Right cardiac atrium (tissue), 5 donors: ENCODE measurements at regions not wholly inside any gene's neighbourhood (a gene's known extent, or its start where the extent isn't known, plus 50 kb on each side); places are given as distances from the start of the nearest gene placed in this dataset.

Experiments used
- ATAC-seq, 2 donors: fragments of 200-7000 bp; cut with Tn5 transposase; one replicate each; pipeline versions ENCODE4 v1.8.0 to v1.9.1; 2020; ENCODE audit warnings: moderate library complexity in 2 of 2, mild to moderate bottlenecking in 1 of 2
- DNase-seq, 3 donors: peaks; one replicate each; pipeline ENCODE4 v3.0.0-alpha.2; 2020
- H3K27ac ChIP-seq: one replicate; pipeline ENCODE4 v1.5.1; 2013; ENCODE audit warnings: mild to moderate bottlenecking, low read length, control low read depth, moderate library complexity
- H3K27me3 ChIP-seq: one replicate; pipeline ENCODE4 v1.6.1; 2013; ENCODE audit not compliant: control insufficient read depth, insufficient read depth
- H3K4me1 ChIP-seq: one replicate; pipeline ENCODE4 v1.6.1; 2013; ENCODE audit warnings: low read length; ENCODE audit not compliant: control insufficient read depth, insufficient read depth
- H3K4me3 ChIP-seq: one replicate; pipeline ENCODE4 v1.5.1; 2013; ENCODE audit warnings: low read length, control low read depth
- H3K9me3 ChIP-seq: one replicate; pipeline ENCODE4 v1.6.1; 2013; ENCODE audit warnings: low read length; ENCODE audit not compliant: control insufficient read depth
- WGBS: extraction: QIAGEN DNeasy Blood & Tissue Kit; methylation state at CpG from one replicate; pipeline ENCODE4 v1.1.7; 2013; 5-methylcytosine and 5-hydroxymethylcytosine counted together
- intact Hi-C, 4 donors: fragments of 100-400 bp; cut with DNase I; formaldehyde crosslinking; loops; one replicate each; pipeline versions ENCODE4 v1.11.0 to v1.14.0; 2022 to 2023
- donor health status: healthy with polysubstance abuse.
- donor health status: DM: no; HTN: yes; CAD: no.
- donor health status: DM: no; HTN: no; CAD: no.
- donor health status: DM: no; HTN: yes; CAD: no; lungs with severe emphysema.
- donor health status: DM: yes; HTN: yes; CAD: no.

DNA sequence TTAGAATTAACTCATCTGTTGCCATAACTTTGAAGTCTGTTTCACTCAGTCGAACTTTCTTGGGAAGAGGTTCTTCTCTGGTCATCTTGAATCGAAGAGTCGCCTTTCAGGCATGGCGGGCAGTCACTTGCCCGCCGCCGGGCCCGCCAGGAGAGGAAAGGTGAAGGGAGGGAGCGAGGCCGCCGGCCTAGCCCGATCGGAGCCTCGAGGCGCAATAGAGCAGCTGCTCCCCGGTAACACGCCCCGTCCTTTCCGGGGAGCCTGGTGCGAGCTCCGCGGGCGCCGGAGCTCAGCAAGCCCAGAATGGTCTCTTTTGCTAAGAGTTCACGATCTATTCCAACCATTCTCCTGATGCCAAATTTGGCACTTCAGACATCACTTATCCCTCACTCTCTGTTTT, 591.8 kb downstream of the TFAP2B start:
- H3K27me3 ChIP-seq = no peaks in the 10 kb centered on the region
- no peak for ATAC-seq
- H3K27ac ChIP-seq = no peak overlapping the region
- no peaks in the 10 kb centered on the region for H3K9me3 ChIP-seq
- no peak overlapping the region for H3K4me3 ChIP-seq
- peak in 1 of 3 donors; percentile 40 for DNase-seq
- no peaks in the 10 kb centered on the region for H3K4me1 ChIP-seq
- WGBS = 75% methylated on average over 25 of the region's 25 CpGs
- intact Hi-C loops = no loop called here

DNA sequence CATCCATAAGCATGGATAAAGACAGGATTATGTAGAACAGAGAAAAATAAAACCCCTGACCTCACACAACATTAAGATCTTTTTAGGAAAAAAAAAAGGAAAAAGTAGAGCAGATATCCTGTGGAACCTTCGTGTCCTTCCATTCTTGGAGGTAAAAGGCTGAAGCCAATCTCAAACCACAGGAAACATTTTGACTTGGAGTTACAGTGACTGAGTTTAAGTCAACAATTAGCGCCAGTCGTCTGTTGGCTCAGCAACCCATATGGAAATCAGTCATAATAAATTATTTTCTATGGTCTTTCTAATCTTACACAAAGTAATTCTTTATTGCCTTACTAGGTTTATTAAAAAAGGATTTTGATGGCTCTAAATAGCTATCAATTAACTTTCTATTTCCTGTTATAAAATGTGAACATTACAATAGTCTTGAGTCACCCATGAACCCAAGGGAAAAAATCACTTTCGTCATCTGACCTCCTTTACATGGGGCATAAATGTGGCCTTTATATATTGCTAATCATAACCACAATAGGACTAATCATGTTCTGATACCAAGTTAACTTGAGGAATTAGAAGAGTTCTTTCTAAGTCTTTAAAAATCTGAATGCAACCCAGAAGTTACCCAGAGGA, 592.9 kb downstream of the TFAP2B start:
- Histone ChIP-seq H3K27ac (no peak overlapping the region), H3K9me3 (no peaks in the 10 kb centered on the region), H3K27me3 (no peaks in the 10 kb centered on the region), H3K4me3 (no peak overlapping the region), H3K4me1 (no peaks in the 10 kb centered on the region)
- no peak for ATAC-seq
- intact Hi-C loops = no loop called here
- WGBS = 65% methylated on average over 4 of the region's 4 CpGs
- no peak for DNase-seq

DNA sequence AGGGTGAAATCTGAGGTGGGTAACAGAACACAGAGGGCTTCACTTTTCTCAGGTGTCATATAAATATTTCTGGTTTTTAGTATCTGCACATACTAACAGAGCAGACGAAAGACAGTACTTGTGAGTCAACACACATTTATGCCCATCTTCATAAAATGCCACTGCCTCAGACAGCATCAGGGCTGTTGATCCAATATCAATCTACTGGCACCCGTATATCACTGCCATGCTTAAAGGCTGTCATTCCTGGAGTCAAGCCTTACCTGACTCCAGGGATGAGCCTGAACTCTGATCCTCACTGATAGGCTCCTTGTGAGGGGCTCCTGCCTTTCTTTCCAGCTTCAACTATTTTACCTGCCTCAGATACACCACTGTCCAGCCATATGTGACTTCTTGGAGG, 595.7 kb downstream of the TFAP2B start:
- no peaks in the 10 kb centered on the region for H3K27me3 ChIP-seq
- H3K4me1 ChIP-seq = no peaks in the 10 kb centered on the region
- no peak overlapping the region for H3K27ac ChIP-seq
- DNase-seq = no peak
- intact Hi-C loops = no loop called here
- 75% methylated on average over 2 of the region's 2 CpGs for WGBS
- no peak for ATAC-seq
- no peaks in the 10 kb centered on the region for H3K9me3 ChIP-seq
- no peak overlapping the region for H3K4me3 ChIP-seq

DNA sequence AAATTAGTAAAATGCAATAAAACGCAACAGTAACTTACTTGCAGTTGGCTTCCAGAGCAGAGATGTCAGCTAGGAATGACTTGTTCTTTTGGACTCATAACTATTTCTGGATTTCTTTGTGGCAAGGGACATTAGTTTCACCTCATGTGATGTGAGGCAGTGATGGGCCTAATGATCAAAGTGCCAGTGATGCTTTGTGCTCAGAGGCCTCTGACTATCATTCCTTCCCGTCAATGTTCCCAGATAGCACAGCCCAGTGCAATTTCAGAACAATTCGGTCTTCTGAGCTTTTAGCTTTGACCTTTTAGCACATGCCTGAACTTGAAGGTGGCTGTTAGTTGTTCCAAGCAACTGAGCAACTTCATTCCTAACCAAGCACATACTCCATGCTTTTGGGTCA, 596.8 kb downstream of the TFAP2B start:
- intact Hi-C loops = no loop called here
- H3K27me3 ChIP-seq = no peaks in the 10 kb centered on the region
- no peak for ATAC-seq
- H3K4me1 ChIP-seq = no peaks in the 10 kb centered on the region
- H3K9me3 ChIP-seq = no peaks in the 10 kb centered on the region
- no peak overlapping the region for H3K4me3 ChIP-seq
- DNase-seq = no peak
- H3K27ac ChIP-seq = no peak overlapping the region
- 68% methylated on average over 3 of the region's 3 CpGs for WGBS

DNA sequence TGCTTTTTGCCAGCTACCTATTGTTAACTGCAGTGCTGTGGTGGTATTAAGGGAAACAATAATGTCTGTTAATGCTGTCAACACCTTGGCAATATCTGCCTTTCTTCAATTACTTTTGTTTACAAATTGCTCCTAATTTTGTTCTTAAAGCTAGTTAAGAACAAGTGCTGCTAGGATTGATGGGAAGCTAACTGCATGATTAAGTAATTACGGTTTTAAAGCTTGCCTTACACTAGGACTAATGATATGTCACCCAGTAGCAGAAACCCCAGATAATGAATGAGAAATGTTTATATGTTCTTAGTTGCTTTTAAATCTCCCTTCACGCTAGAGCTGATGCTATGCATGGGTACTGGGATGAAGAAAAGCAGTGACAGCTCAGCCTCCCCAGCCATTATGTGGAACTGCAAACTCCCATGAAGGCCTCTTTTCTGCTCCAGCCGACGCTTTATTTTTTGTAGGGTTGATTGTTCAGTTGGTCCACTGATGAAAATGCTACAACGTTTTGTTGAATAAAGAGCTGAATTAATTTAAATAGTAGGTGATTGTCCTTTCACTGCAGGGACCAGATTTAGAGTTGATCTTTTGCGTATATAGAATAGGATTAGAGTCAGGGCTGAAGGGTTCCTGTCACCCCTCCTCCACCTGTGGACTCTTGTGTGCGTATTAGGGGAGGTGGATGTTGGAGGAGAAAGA, 610.5 kb downstream of the TFAP2B start:
- ATAC-seq (no peak), DNase-seq (no peak)
- Histone ChIP-seq H3K4me3 (no peak overlapping the region), H3K27me3 (no peaks in the 10 kb centered on the region), H3K9me3 (no peaks in the 10 kb centered on the region), H3K4me1 (no peaks in the 10 kb centered on the region), H3K27ac (no peak overlapping the region)
- intact Hi-C loops = no loop called here
- 51% methylated on average over 7 of the region's 7 CpGs for WGBS

DNA sequence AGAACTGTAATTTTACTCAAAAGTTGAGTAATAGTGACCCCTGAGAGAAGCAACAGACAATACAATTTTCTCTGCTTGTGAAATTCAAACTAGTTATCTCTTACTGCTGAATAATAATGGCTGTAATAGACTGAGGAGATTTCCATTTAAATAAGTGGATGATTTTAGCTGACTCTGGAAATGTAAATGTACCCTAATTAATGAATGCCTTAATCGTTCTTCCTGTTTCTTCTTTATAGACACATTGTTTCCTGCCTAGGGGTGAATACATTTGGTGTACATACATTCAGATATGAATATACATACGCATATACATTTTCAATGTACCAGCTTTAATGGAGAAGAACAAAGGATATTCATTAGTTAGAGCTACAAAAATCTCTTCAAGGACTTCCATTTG, 611.9 kb downstream of the TFAP2B start:
- H3K9me3 ChIP-seq = no peaks in the 10 kb centered on the region
- no peak for ATAC-seq

DNA sequence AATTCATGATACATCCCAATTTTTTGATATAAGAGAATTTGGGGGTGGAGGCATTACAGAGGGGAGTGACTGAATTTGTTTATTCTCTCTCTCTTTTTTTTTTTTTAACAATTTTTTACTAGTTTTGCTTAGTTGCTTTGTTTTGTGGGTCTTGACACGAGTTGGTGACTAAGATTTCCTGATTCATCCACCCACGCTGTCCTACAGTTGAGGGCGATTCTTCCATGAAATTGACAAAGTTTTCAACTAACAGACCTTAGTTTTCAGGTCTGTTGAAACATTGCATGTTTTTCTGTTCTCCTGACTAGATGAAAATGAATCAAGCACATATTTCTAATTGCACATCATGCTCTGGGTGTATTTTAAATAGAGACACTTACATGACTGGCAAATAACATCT, 613.8 kb downstream of the TFAP2B start:
- H3K27me3 ChIP-seq = no peaks in the 10 kb centered on the region
- ATAC-seq = no peak
- H3K27ac ChIP-seq = no peak overlapping the region
- intact Hi-C loops = no loop called here
- no peaks in the 10 kb centered on the region for H3K4me1 ChIP-seq
- H3K4me3 ChIP-seq = no peak overlapping the region
- no peak for DNase-seq
- 65% methylated on average over 3 of the region's 3 CpGs for WGBS
- no peaks in the 10 kb centered on the region for H3K9me3 ChIP-seq

More for the DNA sequence above, 611.9 kb downstream of the TFAP2B start:
- 75% methylated on average over 2 of the region's 2 CpGs for WGBS
- DNase-seq = no peak
- Histone ChIP-seq H3K4me1 (no peaks in the 10 kb centered on the region), H3K27me3 (no peaks in the 10 kb centered on the region), H3K27ac (no peak overlapping the region), H3K4me3 (no peak overlapping the region)
- intact Hi-C loops = no loop called here

DNA sequence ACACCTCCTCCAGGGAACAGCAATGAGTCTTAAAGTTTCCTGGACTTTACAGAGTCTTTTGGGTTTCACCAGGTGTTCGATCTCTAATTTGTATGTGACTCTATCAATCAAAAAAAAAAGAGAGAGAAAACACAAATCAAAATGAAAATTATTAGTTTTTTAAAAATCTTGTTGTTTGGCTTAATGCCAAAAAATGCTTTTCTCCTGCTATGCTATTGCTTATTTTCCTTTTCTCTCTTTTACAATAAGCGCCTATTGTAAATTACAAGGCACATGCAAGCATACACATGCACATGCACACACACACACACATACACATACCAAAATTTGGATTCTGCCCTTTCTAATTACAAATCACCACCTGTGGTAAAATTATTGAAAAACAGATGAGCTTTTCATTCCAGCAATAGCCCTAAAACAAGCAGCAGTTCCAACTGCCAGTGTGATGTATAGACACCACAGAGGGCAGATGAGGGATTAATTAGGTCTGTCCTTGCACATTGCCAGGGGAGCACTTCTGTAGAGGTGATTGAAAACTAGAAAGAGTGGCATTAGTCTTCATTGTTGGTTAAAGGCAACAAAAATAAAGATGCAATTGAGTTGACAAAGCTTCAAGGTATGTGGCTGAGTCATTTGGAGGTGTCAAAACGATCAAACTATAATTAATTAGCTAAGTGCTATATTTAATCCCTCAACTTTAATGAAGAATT, 631.7 kb downstream of the TFAP2B start:
- 68% methylated on average over 3 of the region's 3 CpGs for WGBS
- Histone ChIP-seq H3K27me3 (no peaks in the 10 kb centered on the region), H3K27ac (no peak overlapping the region), H3K4me3 (no peak overlapping the region), H3K4me1 (no peaks in the 10 kb centered on the region), H3K9me3 (no peaks in the 10 kb centered on the region)
- intact Hi-C loops = no loop called here
- ATAC-seq (no peak), DNase-seq (no peak)

DNA sequence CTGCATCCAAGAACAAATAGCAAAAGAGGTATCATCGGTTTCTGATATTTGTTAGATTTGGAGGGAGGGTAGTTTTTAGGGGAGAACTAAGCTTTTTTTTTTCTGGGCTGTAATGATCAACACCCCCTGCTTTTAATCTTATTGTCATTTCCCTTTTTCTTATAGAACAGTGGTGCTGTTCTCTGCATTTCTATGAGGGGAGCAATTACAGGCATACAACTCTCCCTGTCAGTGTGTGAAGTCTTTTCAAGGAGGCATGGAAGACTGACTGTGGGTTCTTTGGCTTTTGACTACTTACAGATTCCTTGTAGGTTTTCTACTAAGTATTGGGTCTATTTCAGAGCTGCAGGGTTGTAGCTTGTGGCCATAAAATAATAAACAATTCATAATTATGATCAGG, 632.3 kb downstream of the TFAP2B start:
- DNase-seq = no peak
- Histone ChIP-seq H3K4me1 (no peaks in the 10 kb centered on the region), H3K27me3 (no peaks in the 10 kb centered on the region), H3K4me3 (no peak overlapping the region), H3K27ac (no peak overlapping the region), H3K9me3 (no peaks in the 10 kb centered on the region)
- WGBS = 83% methylated on average over 1 of the region's 1 CpG
- ATAC-seq = no peak
- intact Hi-C loops = no loop called here

DNA sequence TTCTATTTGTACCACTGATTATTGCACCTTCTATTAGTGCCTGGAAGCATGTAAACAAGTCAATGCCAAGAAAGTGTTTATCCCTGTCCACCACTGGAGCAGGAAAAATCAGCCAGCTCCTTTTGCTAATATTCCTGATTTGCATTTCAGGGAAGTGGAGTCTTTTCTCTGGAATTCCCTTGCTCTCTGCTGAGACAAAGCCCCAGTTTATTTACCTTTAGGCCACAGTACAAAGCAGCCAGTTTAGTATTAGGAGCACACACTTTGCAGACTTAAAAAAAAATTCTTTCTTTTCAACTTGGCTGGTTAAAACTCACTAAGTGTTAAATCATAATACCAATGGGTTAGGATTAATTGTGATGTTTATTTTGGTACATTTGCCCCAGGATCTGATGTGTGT, 631.1 kb downstream of the PKHD1 start:
- no peak for ATAC-seq
- H3K4me1 ChIP-seq = no peaks in the 10 kb centered on the region
- no peaks in the 10 kb centered on the region for H3K9me3 ChIP-seq
- H3K27ac ChIP-seq = no peak overlapping the region
- H3K27me3 ChIP-seq = no peaks in the 10 kb centered on the region
- intact Hi-C loops = no loop called here
- H3K4me3 ChIP-seq = no peak overlapping the region
- DNase-seq = no peak

DNA sequence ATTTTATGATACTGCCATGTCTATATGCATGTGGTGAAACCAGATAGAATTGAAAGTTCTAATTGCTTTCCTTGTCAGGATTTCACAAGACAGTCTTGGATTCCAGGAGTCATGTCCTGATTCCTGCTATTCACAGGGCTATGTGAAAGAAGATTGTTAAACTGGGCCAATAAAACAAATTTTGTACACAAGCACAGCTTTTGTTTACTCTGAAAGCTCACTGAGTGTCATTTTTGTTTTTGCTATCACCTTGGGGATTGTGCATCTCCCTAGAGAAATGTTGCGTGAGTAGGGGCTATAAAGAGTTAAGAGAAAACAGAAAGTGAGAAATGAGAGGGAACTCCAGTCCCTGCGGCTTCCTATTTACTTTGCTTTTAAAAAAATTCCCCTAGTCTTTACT, 627.5 kb downstream of the PKHD1 start:
- H3K9me3 ChIP-seq = no peaks in the 10 kb centered on the region
- H3K27ac ChIP-seq = no peak overlapping the region
- no peaks in the 10 kb centered on the region for H3K27me3 ChIP-seq
- no peaks in the 10 kb centered on the region for H3K4me1 ChIP-seq
- no peak for DNase-seq
- intact Hi-C loops = no loop called here
- no peak for ATAC-seq
- WGBS = 37% methylated on average over 2 of the region's 2 CpGs
- H3K4me3 ChIP-seq = no peak overlapping the region
